Stimulated activated CD4-positive, alpha-beta T cell treated with anti-CD3 and anti-CD28 coated beads, Interleukin-15, amount 100 ng/mL, for 24 hours (primary cell): ENCODE measurements at regions not wholly inside any gene's neighbourhood (a gene's known extent, or its start where the extent isn't known, plus 50 kb on each side); places are given as distances from the start of the nearest gene placed in this dataset.
"Not testable (repeated sequence)": the region's sequence is repeated elsewhere in the genome, so short reads cannot be mapped to it uniquely, and the experiment has no call there.

Experiments used
- DNase-seq: peaks from one replicate; pipeline ENCODE4 v3.0.0-alpha.2; 2020

DNA sequence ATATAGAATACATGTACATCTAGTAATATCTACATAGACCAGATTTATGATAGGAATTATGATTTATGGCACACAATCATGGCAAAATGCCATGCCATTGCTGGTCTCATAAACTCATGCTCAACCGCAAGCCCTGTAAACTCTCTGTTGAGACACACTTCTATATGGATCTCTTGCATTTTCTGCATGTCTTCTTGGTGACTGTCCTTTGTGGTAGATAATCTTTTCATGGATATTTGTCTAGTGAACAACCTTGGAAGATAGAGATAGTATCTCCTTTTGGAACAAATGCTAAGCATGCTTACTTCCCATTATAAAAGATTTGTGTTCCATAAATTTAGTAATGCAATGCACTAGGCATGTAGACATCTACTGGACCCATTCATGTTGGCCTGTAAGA is 328.0 kb downstream of the NAF1 start:
- no peak for DNase-seq

DNA sequence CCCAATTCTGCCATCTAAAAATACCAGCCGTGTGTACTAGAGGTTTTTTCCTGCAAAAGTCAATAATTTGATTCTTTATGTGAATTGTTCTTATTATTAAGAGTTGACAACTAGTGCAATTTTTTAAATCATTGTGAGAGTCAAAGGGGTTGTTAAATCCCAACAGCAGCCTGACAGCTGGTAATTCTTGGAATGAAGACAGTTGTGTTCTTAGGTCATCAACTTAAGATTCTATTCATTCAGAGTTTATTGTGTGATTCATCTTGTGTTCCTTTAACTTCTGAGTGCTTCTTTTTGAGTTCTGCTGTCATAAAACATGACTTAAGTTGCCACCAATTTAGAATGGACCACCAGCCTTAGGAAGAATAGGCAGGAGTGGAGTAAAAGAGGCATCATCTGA is 329.0 kb downstream of the NAF1 start:
- DNase-seq, result no peak

DNA sequence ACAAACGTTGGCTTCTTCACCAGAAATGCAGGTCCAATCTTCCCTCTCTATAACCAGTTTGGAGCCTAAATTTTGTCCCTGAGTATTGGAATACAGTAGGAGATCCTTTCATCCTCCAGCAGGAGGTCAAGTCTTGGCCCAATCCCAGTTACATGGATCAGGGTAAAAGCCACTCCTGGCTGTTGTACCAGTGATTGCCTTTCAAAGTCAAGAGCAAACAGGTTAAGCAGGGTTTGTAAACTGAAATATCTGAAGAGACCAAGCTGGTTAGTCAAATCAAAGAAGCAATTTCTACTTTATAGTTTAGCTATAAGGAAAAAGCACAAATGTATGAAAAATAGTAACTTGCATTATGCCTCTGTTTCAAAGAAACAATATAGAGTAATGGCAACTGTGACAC is 329.4 kb downstream of the NAF1 start:
- DNase-seq, result no peak

DNA sequence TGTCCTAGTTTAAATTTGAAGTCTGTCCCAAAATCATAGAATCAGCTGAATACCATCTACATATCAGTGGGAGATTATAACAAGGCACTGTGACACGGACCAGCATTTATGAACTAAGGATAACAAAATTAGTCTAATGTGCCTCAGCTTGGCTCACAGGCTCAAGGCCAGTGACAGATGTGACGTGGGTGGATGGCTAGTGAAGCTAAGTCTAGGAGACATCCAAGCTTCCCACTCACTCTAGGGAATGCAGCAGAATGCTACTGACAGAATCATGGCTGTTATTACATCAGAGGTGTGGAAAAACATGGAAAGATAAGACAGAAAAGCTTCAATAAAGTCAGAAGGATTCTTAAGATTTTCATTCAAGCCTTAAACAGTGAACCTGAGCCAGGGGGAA is 329.9 kb downstream of the NAF1 start:
- DNase-seq, result no peak

DNA sequence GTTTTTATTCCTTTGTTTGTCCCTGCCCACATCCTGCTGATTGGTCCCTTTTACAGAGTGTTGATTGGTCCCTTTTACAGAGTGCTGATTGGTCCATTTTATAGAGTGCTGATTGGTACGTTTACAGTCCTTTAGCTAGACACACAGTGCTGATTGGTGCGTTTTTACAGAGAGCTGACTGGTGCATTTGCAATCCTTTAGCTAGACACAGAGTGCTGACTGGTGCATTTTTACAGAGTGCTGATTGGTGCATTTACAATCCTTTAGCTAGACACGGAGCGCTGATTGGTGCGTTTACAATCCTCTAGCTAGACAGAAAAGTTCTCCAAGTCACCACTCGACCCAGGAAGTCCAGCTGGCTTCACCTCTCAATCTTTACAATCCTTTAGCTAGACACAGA is 330.4 kb downstream of the NAF1 start:
- not testable (repeated sequence) for DNase-seq

DNA sequence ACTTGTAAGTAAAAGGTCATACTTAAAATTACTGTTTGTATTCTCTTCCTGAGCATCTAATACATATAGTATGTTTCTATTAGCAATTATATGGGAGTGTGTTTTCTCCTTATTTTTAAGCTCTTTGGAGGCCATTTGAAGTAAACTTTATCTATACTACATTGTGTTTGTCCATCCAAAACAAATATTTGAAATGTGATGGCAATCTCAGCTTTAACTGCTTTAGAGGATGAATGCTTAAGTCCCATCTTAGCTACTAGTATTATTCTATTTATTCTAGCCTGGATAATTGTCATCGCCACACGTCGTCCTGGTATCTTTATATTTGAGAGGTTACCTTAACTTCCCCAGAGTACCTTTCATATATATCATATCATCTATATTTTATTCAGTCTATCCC is 335.8 kb downstream of the NAF1 start:
- DNase-seq, result no peak

DNA sequence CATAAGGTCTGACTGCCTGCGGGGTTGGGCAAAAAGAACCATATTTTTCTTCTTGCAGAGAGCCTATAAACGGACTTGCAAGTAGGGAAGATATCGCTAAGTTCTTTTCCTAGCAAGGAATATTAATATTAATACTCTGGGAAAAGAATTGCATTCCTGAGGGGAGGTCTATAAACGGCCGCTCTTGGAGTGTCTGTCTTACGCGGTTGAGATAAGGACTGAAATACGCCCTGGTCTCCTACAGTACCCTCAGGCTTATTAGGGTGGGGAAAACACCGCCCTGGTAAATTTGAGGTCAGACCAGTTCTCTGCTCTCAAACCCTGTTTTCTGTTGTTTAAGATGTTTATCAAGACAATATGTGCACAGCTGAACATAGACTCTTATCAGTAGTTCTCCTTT is 349.3 kb downstream of the NAF1 start:
- DNase-seq, result not testable (repeated sequence)

DNA sequence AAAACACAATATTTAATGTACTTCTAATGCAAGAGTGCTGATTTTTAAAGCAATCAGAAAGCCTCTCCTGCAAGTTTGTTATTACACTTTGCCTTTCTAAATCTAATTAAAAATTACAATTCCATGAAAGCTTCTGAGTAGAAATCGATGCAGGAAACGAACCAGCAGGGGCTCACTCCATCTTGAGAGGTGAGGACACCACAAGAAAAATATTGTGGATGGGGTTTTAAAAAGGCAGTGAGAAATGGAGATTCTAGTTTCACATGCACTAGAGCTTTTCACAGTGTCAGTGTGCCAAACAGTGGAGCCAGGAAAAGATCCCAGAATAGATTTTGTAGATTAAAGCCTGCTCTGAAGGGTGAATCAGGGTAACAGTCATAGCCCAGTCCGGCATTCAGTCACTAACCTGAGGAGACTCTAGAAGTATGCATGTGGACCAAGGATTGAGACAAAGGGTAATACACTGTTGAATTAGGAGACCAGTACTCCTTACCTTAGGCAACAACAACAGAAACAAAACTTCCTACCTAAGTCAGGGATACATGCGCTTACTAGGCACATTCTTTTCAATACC is 362.3 kb downstream of the NAF1 start:
- no peak for DNase-seq

DNA sequence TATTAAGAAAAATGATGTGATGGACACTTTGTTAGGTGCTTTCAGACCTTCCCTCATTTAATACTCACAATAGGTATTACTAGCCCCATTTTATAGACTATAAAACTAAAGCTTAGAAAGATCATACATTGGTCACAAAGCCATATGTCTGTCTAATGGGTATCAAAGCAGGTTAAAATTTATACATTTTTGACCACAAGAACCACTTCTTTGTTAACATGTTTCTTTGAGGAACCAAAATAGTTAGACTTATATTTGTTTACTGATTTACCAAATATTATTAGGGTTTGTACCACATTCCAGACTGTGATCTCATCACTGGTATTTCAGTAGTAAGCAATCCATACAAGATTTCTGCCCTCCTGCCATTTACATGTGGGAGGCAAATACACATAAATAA is 363.3 kb downstream of the NAF1 start:
- DNase-seq, result no peak

DNA sequence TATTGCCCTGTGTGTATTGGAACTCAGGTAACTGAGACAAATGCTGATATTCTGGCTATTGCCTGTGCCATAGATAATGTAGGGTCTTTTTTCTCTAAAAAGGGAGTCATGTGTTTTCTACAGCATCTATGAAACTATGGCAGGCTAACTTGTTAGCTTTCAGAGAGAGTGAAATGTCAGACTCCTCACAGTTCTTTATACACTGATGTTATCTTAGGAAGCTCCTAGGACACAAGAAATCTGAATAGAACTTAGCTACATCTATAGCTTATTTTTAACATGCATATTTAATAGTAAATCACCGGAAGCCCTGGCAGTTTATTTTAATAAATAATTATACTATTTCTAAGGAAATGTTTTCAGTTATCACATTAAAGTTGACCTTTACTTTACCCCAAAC is 369.6 kb downstream of the NAF1 start:
- no peak for DNase-seq

DNA sequence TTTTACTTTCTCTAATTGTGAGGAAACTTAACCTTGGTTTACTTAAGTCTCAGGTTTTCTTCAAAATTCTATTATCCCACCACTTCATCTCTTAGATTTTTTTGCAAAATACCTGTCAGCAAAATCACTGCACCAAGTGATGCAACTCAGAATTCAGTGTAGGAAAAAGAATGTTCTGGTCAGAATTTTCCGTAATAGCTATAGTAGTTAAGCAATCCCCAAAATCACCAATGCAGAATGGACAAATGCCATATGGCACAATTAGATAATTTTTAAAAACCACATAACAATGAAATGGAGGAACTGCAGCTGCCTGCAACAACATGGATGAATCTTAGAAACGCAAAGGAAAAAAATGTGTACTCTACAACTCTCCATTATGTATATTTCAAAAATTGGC is 373.1 kb downstream of the NAF1 start:
- no peak for DNase-seq

DNA sequence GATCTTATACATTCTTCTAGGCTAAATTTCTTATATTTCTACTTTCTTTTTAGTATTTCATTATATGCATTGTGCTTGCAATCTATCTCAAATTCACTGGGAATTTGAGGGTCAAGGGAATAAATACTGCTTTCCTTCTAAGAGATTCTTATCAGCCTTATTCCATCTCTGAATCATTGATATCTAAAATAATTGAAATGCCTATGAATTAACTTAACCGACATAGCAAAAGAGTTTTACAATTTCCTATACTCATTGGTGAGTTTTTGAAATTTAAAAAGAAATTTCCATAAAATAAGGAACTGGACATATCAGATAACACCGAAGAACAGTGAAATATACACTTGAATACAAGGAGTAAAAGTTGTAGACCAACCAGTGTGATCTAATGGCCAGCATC is 373.7 kb downstream of the NAF1 start:
- DNase-seq, result no peak

DNA sequence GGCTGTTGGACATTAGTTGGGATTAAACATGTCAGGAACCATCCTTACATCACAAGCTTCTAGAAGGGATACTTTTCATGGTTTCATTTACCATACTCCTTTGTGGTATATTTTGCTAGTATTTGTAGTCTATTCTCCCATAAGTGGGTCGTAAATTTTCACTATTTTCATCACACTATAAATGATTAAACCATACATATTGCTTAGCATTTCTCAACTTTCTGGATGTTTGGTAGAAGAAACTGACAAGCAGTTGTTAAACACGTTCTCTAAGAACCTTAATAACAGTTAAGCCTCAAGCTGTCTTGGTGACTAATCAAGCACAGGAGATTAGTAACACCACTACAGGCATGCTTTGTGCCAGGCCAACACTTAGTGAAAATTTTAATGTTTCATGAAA is 375.5 kb downstream of the NAF1 start:
- no peak for DNase-seq

DNA sequence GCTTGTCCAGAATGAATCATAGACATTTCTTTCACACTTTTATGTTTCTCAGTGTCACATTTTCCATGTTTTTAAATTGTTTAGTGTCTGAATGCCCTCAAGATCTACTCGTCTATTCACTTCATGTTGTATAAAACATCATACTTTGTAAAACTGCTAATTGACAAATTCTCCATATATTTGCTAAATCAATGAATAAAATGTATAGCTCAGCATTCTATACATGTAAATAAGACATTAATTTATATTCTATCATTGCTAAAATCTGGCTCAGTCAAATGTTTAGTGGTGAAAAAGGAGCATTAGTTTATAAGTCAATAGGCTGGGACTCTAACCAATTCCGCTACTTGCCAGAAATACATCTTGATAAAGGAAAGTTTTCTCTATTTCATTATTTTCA is 379.6 kb downstream of the NAF1 start:
- DNase-seq, result no peak

DNA sequence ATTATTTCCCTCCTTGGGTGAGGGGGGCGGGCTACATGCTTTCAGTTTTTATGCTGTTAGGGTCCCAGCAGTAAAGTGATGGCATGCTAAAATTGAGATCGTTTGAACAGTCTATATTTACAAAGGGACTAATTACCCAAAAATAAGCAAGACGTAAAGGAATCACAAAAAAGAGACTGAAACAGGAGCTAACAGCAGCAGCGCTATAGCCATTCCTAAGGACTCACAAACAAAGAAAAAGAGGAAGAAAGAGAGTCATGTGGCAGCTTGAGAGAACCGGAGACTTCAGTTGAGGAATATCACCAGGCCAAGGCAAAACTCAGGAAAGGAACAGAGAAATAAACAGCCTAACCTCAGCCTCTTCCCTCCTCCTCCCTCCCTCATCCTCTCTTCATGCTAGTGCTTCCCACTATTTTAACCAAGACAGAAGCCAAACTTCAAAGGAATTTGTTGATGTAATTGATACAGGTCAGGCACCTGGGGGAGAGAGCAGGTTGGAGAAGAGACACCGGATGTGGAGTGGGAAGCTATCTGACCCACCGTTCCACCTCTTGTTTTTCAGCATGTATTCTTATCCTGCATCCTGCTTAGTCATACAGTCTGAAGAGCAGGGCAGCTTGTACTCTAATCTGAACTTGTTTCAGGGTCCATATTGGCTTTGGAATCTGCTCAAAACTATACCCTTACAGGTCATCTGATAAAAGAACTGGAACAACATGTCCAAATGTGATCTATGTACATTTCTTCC is 383.7 kb downstream of the NAF1 start:
- no peak for DNase-seq

DNA sequence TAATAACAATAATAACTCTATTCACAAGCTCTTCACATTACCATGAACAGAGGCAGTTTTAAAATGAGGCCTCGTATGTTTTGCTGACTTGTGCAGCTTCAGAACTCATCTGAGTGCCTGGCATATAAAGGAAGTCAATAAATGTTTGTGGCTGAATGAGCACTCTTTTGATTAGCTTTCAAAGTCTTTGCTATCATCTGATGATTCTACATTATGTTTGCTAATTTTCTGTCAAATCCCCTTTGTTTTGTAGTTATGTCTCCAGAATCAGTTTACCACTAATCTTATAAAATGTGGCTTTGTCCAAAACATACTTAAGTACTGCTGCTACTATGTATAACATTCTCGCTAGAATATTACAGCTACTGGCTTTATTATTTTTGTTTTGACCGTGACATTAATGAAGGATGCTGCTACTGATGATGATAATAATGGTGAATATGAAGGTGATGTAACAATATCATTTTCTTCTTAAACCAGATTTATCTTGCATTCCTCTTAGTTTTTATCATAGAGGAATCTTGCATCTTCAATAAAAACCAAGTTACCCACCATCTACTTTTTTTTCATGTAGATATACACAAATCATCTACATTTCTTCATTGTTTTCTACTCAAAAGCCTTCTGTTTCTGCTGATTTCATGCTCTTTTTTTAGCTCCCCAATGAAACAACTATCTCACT is 384.5 kb downstream of the NAF1 start:
- no peak for DNase-seq

DNA sequence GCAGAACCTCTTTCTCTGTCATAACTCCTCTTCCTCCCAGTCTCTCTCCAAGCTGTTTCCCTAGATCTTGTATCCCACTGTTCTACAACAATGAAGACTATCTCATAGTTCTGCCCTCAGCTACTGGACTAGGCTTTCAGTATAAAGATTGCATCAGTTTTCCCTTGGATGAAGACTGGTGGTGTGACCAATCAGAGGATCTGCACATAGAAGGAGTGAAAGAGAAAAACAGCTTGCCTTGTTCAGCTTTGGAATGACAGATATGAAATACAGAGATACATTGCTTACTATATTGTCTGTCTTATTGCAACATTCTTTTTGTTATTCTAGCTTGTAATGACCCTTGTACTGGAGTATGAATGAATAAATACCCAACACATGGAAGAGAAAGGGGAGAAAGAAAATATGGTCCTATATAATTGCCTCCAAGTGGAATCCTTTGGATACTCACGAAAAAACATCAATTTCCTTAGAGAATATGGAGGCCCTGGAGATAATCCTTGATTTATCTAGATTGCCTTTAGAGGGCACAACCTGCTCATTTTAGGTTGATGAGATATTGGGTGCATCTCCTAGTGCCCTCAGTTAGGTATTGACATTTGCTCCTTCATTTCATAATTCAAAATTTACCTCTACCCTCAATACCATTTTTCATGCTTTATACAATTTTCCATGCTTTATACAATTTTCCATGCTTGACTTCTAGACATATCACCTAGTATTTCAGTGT is 395.8 kb downstream of the NAF1 start:
- no peak for DNase-seq

DNA sequence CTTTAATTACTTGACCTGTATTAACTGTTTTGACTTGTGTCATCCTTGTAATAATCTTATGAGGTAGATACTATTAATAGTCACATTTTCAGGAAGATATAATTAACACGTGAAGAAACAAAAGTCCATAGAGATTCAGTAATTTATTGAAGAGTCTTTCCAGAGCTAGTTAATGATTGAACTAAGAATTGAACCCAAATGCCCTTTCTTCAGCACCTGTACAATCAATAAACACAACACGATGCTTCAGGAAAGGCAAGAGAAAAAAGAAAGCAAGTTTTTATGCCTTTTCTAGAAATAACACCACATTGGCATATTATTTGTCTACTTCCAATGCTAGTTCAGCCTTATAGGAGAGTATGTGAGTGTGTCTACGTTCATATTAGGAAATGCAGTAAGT is 399.6 kb downstream of the NAF1 start:
- DNase-seq, result no peak

DNA sequence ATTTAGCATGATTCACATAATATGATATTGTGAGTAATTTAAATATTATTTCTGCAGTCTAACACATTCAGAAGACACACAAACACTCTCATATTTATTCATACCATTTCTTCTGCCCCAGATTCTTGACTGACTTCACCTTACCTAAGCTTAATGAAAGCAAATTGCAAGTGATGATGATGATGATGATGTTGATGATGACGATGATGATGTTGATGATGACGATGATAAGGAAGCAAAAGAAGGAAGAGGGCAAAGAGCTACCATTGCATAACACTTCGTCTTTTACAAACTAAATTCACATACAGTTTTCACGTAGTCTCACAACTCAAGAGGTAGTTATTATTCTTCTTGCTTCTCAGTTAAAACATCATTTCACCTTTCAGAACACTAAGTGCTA is 404.7 kb downstream of the NAF1 start:
- no peak for DNase-seq

DNA sequence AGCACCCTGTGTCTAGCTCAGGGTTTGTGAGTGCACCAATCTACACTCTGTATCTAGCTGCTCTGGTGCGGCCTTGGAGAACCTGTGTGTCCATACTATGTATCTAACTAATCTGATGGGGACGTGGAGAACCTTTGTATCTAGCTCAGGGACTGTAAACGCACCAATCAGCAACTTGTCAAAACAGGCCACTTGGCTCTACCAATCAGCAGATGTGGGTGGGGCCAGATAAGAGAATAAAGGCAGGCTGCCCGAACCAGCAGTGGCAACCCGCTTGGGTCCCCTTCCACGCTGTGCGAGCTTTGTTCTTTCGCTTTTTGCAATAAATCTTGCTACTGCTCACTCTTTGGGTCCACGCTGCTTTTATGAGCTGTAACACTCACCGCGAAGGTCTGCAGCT is 426.5 kb downstream of the NAF1 start:
- DNase-seq, result not testable (repeated sequence)

DNA sequence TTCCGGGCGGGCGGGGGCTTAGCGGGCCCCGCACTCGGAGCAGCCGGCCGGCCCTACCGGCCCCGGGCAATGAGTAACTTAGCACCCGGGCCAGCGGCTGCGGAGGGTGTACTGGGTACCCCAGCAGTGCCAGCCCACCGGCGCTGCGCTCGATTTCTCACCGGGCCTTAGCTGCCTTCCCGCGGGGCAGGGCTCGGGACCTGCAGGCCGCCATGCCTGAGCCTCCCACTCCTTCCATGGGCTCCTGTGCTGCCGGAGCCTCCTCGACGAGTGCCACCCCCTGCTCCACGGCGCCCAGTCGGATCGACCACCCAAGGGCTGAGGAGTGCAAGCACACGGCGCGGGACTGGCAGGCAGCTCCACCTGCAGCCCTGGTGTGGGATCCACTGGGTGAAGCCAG is 427.1 kb downstream of the NAF1 start:
- DNase-seq, result not testable (repeated sequence)

DNA sequence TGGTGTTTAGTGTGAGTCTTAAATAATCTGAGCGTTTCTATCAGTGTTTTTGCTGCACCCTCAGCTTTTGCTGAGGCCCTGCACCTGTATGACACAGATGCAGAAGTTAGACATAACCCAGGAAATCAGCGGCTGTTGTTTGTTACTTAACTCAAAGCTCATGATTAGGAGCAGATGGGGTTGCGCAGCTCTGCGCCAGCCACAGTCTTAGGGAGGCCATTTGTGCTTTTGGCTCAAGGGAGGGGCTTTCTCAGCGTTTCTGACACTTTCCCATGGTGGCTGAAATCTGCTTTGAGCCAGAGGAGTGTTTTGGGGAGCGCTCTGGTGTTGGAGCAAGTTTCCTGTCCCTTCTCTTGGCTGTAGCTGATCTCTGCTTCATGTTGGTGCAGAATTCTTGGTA is 433.8 kb downstream of the NAF1 start:
- DNase-seq, result no peak

DNA sequence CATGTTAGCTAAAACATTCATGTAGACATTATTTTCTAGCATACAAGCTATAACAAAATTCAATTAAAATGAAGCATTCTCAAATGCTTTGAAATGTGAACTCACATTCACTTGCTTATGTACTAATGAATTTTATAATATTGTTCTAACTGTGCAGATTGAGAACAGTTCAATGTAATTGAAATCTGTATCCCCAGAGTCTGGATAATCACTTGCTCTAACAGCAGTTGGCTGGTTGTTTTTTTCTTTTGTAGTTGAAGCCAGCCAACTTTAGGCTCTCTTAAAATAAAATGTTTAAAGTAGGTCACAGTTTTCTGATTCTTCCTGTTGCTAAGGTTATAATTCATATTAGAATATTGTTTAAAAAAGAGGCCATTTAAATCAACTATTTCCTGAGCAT is 438.9 kb downstream of the NAF1 start:
- no peak for DNase-seq

DNA sequence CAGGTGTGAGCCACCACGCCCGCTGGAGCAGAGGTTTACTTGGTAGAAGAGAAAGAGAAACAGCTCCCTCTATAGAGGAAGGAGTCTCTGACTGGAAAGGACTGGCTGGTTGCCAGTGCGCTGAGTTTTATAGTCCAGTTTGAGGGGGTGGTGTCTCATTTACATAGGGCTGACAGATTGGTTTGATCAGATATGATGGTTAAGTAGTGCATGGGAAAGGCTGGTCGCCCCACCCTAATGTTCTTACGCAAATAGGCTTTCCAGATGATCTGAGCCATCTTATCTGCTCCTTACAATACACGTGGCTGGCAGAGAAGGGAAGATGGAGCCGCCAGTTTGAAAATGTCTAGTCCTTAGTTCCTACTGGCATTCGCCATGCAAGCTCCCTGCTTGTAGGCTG is 439.5 kb downstream of the NAF1 start:
- DNase-seq, result no peak
